ENCODE measurements at regions not wholly inside any gene's neighbourhood (a gene's known extent, or its start where the extent isn't known, plus 50 kb on each side); places are given as distances from the start of the nearest gene placed in this dataset.

- TF ChIP-seq CTCF (IDR thresholded peaks at IDR 0.05; ENCODE audit: poor library complexity, severe bottlenecking) (no peak), MXI1 (conservative IDR thresholded peaks at IDR 0.05; ENCODE audit: poor library complexity, severe bottlenecking) (no peak), POLR2AphosphoS5 (IDR thresholded peaks at IDR 0.05) (no peak), REST (IDR thresholded peaks at IDR 0.05; ENCODE audit: borderline replicate concordance) (no peak)
These were observed 269.9 kb downstream of the MEF2C start for GRCh38 chr5:88613051-88613450.

Data from neural cell (in vitro differentiated cells).